ENCODE measurements at regions not wholly inside any gene's neighbourhood (a gene's known extent, or its start where the extent isn't known, plus 50 kb on each side); places are given as distances from the start of the nearest gene placed in this dataset.

DNA sequence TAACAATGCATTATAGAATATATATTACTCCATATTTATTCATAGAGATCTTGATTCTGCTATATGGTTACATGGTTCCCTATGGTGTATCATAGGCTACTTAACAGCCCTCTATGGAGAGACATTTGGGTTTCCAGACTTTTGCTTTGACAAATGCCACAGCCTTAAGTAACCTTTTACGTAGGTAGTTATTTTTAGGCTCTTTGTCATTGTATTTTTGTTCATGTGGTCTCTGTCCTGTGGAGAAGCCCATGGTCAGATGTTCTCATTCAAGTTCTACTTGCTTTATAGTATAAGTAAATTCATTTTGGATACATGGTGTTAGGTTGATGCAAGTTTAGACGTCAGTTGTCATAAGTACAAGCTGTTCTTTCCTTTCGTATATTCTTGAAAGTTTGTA lies 275.2 kb upstream of the THSD7B start:
- no peak for TF ChIP-seq POLR2A (IDR thresholded peaks at IDR 0.05)
- no peak for TF ChIP-seq EP300 (IDR thresholded peaks at IDR 0.05)
- TF ChIP-seq, protein P1, sequence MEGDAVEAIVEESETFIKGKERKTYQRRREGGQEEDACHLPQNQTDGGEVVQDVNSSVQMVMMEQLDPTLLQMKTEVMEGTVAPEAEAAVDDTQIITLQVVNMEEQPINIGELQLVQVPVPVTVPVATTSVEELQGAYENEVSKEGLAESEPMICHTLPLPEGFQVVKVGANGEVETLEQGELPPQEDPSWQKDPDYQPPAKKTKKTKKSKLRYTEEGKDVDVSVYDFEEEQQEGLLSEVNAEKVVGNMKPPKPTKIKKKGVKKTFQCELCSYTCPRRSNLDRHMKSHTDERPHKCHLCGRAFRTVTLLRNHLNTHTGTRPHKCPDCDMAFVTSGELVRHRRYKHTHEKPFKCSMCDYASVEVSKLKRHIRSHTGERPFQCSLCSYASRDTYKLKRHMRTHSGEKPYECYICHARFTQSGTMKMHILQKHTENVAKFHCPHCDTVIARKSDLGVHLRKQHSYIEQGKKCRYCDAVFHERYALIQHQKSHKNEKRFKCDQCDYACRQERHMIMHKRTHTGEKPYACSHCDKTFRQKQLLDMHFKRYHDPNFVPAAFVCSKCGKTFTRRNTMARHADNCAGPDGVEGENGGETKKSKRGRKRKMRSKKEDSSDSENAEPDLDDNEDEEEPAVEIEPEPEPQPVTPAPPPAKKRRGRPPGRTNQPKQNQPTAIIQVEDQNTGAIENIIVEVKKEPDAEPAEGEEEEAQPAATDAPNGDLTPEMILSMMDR (IDR thresholded peaks at IDR 0.05) = no peak
- no peak overlapping the region for H3K27ac ChIP-seq
- DNase-seq (ENCODE audit: low spot score in 2 of 2) = no peak
- no peaks in the 10 kb centered on the region for H3K27me3 ChIP-seq
- WGBS, 2 donors = 87% methylated on average over 3 of the region's 3 CpGs
- no peaks in the 10 kb centered on the region for H3K4me1 ChIP-seq
- no peak overlapping the region for H3K4me3 ChIP-seq
- H3K9me3 ChIP-seq = peaks cover 0 to 10% (median 0%) of the 10 kb centered on the region in 4 donors
- no peaks in the 10 kb centered on the region for H3K36me3 ChIP-seq

DNA sequence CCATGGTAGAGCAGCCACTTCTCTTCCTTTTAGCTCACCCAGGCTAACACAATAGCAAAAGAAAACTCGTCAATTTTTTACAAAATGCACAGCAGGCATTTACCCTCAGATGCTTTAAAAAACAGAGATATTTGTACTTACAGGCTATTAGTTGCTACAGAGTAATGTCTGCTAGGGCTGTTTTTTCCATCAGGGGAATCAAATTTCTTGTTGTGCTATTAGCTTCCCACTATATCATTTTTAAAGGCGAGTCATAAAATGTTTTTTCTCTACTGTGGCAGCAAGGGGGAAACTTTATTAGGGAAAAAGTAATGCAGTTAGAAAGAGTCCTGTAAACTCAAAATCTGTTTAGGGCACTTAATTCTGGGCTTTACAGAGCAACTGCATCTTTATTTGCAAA lies 277.9 kb upstream of the THSD7B start:
- Histone ChIP-seq H3K4me3 (no peak overlapping the region), H3K36me3 (no peaks in the 10 kb centered on the region), H3K4me1 (no peaks in the 10 kb centered on the region), H3K27ac (no peak overlapping the region), H3K27me3 (no peaks in the 10 kb centered on the region), H3K9me3 (peaks cover 0 to 10% (median 0%) of the 10 kb centered on the region in 4 donors)
- no peak for DNase-seq (ENCODE audit: low spot score in 2 of 2)
- 48 to 50% methylated on average over 2 of the region's 2 CpGs for WGBS, 2 donors
- TF ChIP-seq POLR2A (IDR thresholded peaks at IDR 0.05) = no peak
- TF ChIP-seq EP300 (IDR thresholded peaks at IDR 0.05) = no peak
- TF ChIP-seq, protein P1 (IDR thresholded peaks at IDR 0.05) = no peak

GRCh38 chr2:136486115-136486514 lies 279.2 kb upstream of the THSD7B start:
- TF ChIP-seq EP300 (IDR thresholded peaks at IDR 0.05) = no peak
- no peak for TF ChIP-seq POLR2A (IDR thresholded peaks at IDR 0.05)
- TF ChIP-seq, protein P1 (IDR thresholded peaks at IDR 0.05) = no peak
- WGBS, 2 donors = 77 to 84% methylated on average over 10 of the region's 10 CpGs
- H3K4me1 ChIP-seq = no peaks in the 10 kb centered on the region
- H3K36me3 ChIP-seq = no peaks in the 10 kb centered on the region
- no peak overlapping the region for H3K27ac ChIP-seq
- H3K27me3 ChIP-seq = no peaks in the 10 kb centered on the region
- no peak for DNase-seq (ENCODE audit: low spot score in 2 of 2)
- peaks cover 0 to 8% (median 0%) of the 10 kb centered on the region in 4 donors for H3K9me3 ChIP-seq
- H3K4me3 ChIP-seq = no peak overlapping the region

- Histone ChIP-seq H3K36me3 (no peaks in the 10 kb centered on the region), H3K4me3 (no peak overlapping the region), H3K27ac (no peak overlapping the region), H3K27me3 (no peaks in the 10 kb centered on the region), H3K9me3 (peaks cover 0 to 23% (median 2%) of the 10 kb centered on the region in 4 donors), H3K4me1 (no peaks in the 10 kb centered on the region)
- no peak for DNase-seq (ENCODE audit: low spot score in 2 of 2)
- TF ChIP-seq EP300 (IDR thresholded peaks at IDR 0.05) = no peak
- TF ChIP-seq, protein P1 (IDR thresholded peaks at IDR 0.05) = no peak
- TF ChIP-seq POLR2A (IDR thresholded peaks at IDR 0.05) = no peak
- WGBS, 2 donors = 81% methylated on average over 3 of the region's 3 CpGs
Measured at GRCh38 chr2:136482966-136483365, 282.4 kb upstream of the THSD7B start.

DNA sequence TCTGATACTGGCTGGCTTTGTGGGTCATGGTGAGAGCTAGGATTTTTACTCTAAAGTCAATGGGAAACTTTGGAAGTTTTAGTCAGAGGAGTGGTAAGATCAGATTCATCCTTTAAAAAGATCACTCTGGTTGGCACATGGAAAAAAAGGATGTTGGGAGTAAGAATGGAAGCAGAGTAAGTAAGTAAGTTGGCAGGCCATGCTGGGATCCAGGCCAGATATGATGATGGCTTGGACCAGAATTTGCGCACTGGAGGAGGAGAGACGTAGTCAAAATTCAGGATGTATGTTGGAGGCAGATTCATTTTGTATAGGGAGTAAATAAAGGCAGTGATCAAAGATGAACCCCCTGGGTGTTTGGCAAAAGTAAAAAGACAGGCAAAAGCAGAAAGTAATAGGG lies 283.3 kb upstream of the THSD7B start:
- Histone ChIP-seq H3K27ac (no peak overlapping the region), H3K4me3 (no peak overlapping the region), H3K4me1 (no peaks in the 10 kb centered on the region), H3K9me3 (peaks cover 0 to 29% (median 2%) of the 10 kb centered on the region in 4 donors), H3K36me3 (no peaks in the 10 kb centered on the region), H3K27me3 (no peaks in the 10 kb centered on the region)
- TF ChIP-seq EP300 (IDR thresholded peaks at IDR 0.05) (no peak), POLR2A (IDR thresholded peaks at IDR 0.05) (no peak)
- TF ChIP-seq, protein P1 (IDR thresholded peaks at IDR 0.05) = no peak
- no peak for DNase-seq (ENCODE audit: low spot score in 2 of 2)
- WGBS, 2 donors = 87% methylated on average over 2 of the region's 2 CpGs

Data from tibial nerve (tissue), 4 donors.